ENCODE measurements at regions not wholly inside any gene's neighbourhood (a gene's known extent, or its start where the extent isn't known, plus 50 kb on each side); places are given as distances from the start of the nearest gene placed in this dataset.

GRCh38 chr16:85490407-85491057 is 122.6 kb upstream of the GSE1 start:
- no peak for TF ChIP-seq CTCF (IDR thresholded peaks at IDR 0.05)
- TF ChIP-seq POLR2A (IDR thresholded peaks at IDR 0.05), result no peak
